Chondrocyte (in vitro differentiated cells): ENCODE measurements at regions not wholly inside any gene's neighbourhood (a gene's known extent, or its start where the extent isn't known, plus 50 kb on each side); places are given as distances from the start of the nearest gene placed in this dataset.

Experiments
- DNase-seq: peaks from one replicate; pipeline ENCODE4 v3.0.0; 2021; ENCODE audit warnings: mixed read lengths, low spot score
- H3K27ac Mint-ChIP-seq: one replicate; pipeline ENCODE4 v1.8.0; 2021; ENCODE audit warnings: mild to moderate bottlenecking, moderate library complexity, mixed read lengths; ENCODE audit not compliant: unreplicated experiment
- H3K27me3 Mint-ChIP-seq: 2 replicates; pipeline ENCODE4 v1.8.0; 2021; ENCODE audit warnings: low read depth, mixed read lengths
- H3K36me3 Mint-ChIP-seq: 2 replicates; pipeline ENCODE4 v1.8.0; 2021; ENCODE audit warnings: low read depth, mixed read lengths
- H3K4me1 Mint-ChIP-seq: 2 replicates; pipeline ENCODE4 v1.8.0; 2021; ENCODE audit warnings: low read depth, mild to moderate bottlenecking, mixed read lengths
- H3K4me3 Mint-ChIP-seq: one replicate; pipeline ENCODE4 v1.8.0; 2021; ENCODE audit warnings: mild to moderate bottlenecking, moderate library complexity, mixed read lengths; ENCODE audit not compliant: unreplicated experiment
- H3K9me3 Mint-ChIP-seq: 2 replicates; pipeline ENCODE4 v1.8.0; 2021; ENCODE audit warnings: low read depth, mixed read lengths
- TF ChIP-seq, protein P1 (sequence below): fragments of 200-600 bp; sonication (generic); IDR thresholded peaks from 2 replicates; pipeline ENCODE4 v1.5.0; 2021; ENCODE audit warnings: antibody characterized with exemption, mild to moderate bottlenecking, moderate library complexity

DNA sequence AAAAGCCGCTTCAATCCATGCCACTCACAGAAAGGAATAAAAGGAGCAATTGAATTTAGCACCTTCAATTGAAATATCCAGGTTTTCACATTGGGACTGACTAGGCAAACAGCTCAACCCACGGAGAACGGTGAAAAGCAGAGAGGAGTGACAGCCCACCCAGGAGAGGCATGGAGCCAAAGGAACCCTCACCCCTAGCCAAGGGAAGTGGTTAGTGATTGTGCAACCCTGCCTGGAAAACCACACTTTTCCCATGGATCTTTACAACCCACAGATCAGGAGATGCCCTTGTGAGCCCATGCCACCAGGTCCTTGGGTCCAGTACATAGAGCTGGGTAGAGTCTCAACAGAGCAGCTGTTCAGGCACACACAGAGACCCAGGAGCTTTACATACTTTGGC, 911.8 kb downstream of the EPHA7 start:
- Mint-ChIP-seq H3K36me3 (peaks cover 6% of the 10 kb centered on the region), H3K9me3 (peaks cover 30% of the 10 kb centered on the region), H3K4me3 (no peak overlapping the region), H3K4me1 (no peaks in the 10 kb centered on the region), H3K27ac (no peak overlapping the region), H3K27me3 (no peaks in the 10 kb centered on the region)
- TF ChIP-seq, protein P1, sequence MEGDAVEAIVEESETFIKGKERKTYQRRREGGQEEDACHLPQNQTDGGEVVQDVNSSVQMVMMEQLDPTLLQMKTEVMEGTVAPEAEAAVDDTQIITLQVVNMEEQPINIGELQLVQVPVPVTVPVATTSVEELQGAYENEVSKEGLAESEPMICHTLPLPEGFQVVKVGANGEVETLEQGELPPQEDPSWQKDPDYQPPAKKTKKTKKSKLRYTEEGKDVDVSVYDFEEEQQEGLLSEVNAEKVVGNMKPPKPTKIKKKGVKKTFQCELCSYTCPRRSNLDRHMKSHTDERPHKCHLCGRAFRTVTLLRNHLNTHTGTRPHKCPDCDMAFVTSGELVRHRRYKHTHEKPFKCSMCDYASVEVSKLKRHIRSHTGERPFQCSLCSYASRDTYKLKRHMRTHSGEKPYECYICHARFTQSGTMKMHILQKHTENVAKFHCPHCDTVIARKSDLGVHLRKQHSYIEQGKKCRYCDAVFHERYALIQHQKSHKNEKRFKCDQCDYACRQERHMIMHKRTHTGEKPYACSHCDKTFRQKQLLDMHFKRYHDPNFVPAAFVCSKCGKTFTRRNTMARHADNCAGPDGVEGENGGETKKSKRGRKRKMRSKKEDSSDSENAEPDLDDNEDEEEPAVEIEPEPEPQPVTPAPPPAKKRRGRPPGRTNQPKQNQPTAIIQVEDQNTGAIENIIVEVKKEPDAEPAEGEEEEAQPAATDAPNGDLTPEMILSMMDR, result no peak
- no peak for DNase-seq

DNA sequence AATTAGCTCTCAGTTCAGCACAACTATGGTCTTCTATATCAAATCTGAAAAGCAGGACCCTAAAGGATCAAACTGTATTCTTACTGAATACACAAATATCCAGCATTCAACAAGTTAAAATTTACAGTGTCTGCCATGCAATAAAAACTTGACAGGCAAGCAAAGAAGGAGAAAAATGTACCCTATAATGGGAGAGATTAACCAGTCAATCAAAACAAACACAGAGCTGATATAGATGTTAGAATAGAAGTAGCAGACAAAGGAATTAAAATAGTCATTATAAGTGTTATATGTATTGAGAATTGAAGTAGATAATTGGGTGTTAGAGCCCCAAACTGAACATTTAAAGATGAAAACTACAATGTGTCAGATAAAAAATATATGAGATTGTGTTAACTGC, 914.9 kb downstream of the EPHA7 start:
- Mint-ChIP-seq H3K4me3 (no peak overlapping the region), H3K27me3 (no peaks in the 10 kb centered on the region), H3K4me1 (no peaks in the 10 kb centered on the region), H3K27ac (no peak overlapping the region), H3K36me3 (peaks cover 2% of the 10 kb centered on the region), H3K9me3 (peaks cover 9% of the 10 kb centered on the region)
- DNase-seq, result no peak
- TF ChIP-seq, protein P1, result no peak

DNA sequence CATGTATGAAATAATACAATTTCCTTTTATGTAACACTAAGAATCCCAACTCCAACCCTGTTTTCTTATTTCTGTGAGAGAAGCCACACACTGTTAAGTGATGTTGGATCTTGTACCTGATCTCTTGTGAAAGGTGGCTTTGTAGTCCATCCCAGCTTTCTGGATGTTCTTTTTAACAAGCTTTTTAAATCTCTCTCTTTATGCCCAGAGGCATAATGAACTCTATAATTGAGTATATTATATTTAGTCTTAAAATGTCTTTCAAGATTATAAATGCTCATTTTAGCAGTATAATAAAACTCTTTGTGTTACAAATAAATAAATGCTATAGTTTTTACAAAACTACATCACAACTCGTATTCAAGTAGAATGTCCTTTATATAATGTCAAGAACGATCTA, 922.1 kb downstream of the EPHA7 start:
- Mint-ChIP-seq H3K4me1 (peaks cover 12% of the 10 kb centered on the region), H3K36me3 (no peaks in the 10 kb centered on the region), H3K9me3 (no peaks in the 10 kb centered on the region), H3K27ac (no peak overlapping the region), H3K27me3 (no peaks in the 10 kb centered on the region), H3K4me3 (no peak overlapping the region)
- DNase-seq, result no peak
- TF ChIP-seq, protein P1, result no peak

DNA sequence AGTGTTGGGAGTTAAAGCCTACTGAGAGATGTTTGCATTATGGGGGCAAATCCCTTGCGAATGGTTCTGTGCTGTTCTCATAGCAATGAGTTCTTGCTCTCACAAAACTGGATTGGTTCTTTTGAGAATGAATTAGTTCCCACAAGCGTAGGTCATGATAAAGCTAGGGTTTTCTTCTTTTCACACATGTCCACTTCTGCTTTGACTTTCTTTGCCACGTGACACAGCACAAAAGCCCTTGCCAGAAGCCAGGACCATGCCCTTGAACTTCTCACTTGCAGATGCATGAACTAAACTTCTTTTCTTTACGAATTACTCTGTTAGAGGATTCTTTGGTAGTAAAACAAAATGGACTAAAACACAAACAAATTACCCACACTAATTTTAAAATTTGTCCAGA, 922.8 kb downstream of the EPHA7 start:
- Mint-ChIP-seq H3K36me3 (no peaks in the 10 kb centered on the region), H3K9me3 (no peaks in the 10 kb centered on the region), H3K4me1 (peaks cover 12% of the 10 kb centered on the region), H3K27me3 (no peaks in the 10 kb centered on the region), H3K4me3 (no peak overlapping the region), H3K27ac (no peak overlapping the region)
- TF ChIP-seq, protein P1, result no peak
- no peak for DNase-seq

DNA sequence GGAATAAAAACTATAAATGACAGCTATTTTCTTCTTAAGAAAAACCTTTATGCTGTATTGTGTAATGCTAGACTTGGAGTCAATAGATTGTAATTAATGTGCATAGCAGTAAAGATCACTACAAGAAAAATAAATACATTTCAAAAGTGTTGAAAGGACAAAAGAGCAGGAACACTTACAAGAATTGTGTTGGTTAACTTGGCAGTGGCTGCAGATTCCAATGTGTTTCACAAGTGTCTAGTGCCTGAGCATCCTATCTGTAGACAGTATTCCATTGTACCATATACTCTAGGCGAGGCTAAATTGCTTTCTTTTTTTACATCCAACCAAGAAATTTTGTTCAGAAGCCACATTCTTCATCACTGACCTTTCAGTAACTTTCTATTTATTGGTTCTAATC, 924.1 kb downstream of the EPHA7 start:
- H3K9me3 Mint-ChIP-seq, result no peaks in the 10 kb centered on the region
- no peaks in the 10 kb centered on the region for H3K27me3 Mint-ChIP-seq
- TF ChIP-seq, protein P1, result no peak
- H3K4me1 Mint-ChIP-seq, result peaks cover 12% of the 10 kb centered on the region
- H3K4me3 Mint-ChIP-seq, result no peak overlapping the region
- no peak overlapping the region for H3K27ac Mint-ChIP-seq
- H3K36me3 Mint-ChIP-seq, result no peaks in the 10 kb centered on the region
- DNase-seq, result no peak
